Prostate gland (tissue), 2 donors: ENCODE measurements at regions not wholly inside any gene's neighbourhood (a gene's known extent, or its start where the extent isn't known, plus 50 kb on each side); places are given as distances from the start of the nearest gene placed in this dataset.

ENCODE experiments used
- CTCF ChIP-seq, 4 experiments: fragments of 200-600 bp in 2 of 4; fragments of 450-650 bp in 2 of 4; sonication (generic) in 2 of 4; IDR thresholded peaks; 1 replicate in 3 of 4; 2 replicates in 1 of 4; pipeline ENCODE4 v1.5.1; 2016 to 2019; ENCODE audit warnings: antibody characterized with exemption in 4 of 4, mild to moderate bottlenecking in 2 of 4, moderate library complexity in 2 of 4
- POLR2A ChIP-seq: fragments of 450-650 bp; IDR thresholded peaks from one replicate; pipeline ENCODE4 v1.6.1; 2016; ENCODE audit warnings: antibody characterized with exemption, mild to moderate bottlenecking
- POLR2AphosphoS5 ChIP-seq: sonication (generic); formaldehyde crosslinking; IDR thresholded peaks from one replicate; pipeline ENCODE4 v1.6.1; 2017; ENCODE audit warnings: antibody characterized with exemption

GRCh38 chr1:188117436-188117835, 1288.7 kb downstream of the PLA2G4A start:
- TF ChIP-seq CTCF (IDR thresholded peaks at IDR 0.05): no peak
- no peak for TF ChIP-seq POLR2AphosphoS5
- no peak for TF ChIP-seq POLR2A
